ENCODE measurements at regions not wholly inside any gene's neighbourhood (a gene's known extent, or its start where the extent isn't known, plus 50 kb on each side); places are given as distances from the start of the nearest gene placed in this dataset.

DNA sequence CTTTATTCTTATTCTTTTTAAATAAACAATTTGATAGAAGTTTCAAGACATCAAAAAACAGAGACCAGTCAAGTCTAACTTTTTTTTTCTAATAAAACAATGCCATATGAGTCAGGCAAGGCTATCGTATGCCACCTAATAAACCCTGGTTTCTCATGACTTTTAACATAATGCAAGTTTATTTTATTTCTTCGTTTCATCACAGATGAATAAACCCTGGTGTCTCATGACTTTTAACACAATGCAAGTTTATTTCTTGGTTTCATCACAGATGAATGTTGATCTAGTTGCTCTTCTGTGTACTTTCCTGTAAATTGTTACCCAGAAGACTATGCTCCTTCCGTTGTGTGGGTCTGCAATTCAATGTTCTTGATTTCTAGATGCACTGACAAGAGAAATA, 905.4 kb downstream of the ROBO2 start:
- TF ChIP-seq, protein P1, sequence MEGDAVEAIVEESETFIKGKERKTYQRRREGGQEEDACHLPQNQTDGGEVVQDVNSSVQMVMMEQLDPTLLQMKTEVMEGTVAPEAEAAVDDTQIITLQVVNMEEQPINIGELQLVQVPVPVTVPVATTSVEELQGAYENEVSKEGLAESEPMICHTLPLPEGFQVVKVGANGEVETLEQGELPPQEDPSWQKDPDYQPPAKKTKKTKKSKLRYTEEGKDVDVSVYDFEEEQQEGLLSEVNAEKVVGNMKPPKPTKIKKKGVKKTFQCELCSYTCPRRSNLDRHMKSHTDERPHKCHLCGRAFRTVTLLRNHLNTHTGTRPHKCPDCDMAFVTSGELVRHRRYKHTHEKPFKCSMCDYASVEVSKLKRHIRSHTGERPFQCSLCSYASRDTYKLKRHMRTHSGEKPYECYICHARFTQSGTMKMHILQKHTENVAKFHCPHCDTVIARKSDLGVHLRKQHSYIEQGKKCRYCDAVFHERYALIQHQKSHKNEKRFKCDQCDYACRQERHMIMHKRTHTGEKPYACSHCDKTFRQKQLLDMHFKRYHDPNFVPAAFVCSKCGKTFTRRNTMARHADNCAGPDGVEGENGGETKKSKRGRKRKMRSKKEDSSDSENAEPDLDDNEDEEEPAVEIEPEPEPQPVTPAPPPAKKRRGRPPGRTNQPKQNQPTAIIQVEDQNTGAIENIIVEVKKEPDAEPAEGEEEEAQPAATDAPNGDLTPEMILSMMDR (IDR thresholded peaks at IDR 0.05 in 8 of 11, conservative IDR thresholded peaks at IDR 0.05 in 3 of 11): no peak
- TF ChIP-seq POLR2AphosphoS5 (IDR thresholded peaks at IDR 0.05) (no peak), POLR2A (IDR thresholded peaks at IDR 0.05) (no peak)
